DMS153 treated with DMSO at 0.1 percent for 48 hours (cell line): ENCODE measurements at regions not wholly inside any gene's neighbourhood (a gene's known extent, or its start where the extent isn't known, plus 50 kb on each side); places are given as distances from the start of the nearest gene placed in this dataset.
"Not testable (repeated sequence)": the region's sequence is repeated elsewhere in the genome, so short reads cannot be mapped to it uniquely, and the experiment has no call there.

Experiments used
- DNase-seq: peaks from one replicate; lab custom pipeline; 2025; ENCODE audit not compliant: unreplicated experiment; lab: John Stamatoyannopoulos, UW

DNA sequence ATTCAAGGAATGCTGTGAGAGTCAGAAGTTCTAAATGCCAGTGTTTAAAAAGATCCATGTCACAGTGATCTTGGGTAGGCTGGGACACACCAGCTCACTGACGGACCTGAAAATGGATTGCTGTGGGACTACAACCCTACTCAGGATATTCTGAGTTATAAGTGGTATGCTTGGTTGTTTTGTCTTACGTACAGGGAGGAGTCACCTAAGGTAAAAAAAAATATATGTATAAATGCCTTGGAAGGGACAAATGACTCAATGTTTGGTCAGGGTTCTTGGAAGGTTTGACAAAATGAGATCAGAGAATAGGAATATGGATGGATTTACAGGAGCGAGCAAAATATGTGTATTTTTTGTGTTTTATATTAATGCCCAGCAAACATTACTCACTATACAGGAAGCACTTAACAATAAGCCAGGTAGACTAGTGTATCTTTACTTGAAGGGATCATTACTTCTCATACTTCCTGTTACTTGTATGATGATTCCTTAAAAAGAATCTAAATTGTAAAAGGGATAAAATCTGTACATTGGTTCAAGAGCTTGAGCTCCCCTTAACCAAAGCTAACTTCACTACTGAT, 767.3 kb downstream of the GBE1 start:
- no peak for DNase-seq

DNA sequence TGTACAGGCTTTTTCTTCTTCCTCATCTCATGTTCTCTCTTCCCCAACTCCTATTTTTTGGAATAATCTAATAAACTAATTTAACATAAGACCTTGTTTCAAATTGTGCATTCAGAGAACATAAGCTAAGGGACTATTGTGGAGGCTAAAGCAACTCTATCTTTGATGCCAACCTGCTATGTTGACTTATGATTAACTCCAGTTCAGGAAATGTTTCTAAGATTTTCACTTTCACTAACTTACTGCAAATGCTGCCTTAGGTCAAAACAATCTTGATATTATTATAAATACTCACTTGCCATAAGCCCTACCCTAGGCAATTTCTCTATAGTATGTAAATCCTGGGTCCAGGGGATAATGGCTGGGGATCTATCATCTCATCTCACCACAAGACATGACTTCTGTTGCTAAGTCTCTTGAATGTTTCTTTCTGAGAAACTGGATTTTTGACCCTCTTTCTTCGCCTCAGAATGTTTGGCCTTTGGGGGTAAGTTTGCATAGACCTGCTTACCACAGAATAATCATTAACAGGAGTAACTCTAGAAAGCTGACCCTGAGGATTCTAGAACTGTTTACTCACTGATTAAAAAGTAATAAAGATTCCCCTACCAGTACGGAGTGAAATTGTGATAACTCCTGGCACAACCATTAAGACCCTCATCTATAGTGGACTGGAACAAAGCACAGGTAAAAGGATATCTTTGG, 768.1 kb downstream of the GBE1 start:
- DNase-seq: no peak

DNA sequence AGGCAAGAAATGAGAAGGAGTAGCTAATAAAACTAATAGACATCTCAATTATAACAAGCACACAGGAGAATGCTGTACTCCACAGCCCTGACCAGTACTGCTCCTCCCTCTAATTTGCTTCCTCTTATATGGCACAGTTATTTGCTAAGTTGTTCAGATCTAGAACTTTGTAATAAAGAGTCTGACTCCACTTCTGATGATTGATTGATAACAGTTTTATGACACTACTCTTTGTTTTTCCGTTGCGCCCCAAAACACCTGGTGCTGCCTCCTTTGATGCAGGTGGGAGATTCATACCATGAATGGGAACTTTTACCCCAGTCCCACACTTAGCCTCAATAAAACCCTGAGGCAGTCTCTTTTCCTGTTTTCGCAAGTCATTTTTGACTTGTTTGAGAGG, 777.7 kb downstream of the GBE1 start:
- no peak for DNase-seq

DNA sequence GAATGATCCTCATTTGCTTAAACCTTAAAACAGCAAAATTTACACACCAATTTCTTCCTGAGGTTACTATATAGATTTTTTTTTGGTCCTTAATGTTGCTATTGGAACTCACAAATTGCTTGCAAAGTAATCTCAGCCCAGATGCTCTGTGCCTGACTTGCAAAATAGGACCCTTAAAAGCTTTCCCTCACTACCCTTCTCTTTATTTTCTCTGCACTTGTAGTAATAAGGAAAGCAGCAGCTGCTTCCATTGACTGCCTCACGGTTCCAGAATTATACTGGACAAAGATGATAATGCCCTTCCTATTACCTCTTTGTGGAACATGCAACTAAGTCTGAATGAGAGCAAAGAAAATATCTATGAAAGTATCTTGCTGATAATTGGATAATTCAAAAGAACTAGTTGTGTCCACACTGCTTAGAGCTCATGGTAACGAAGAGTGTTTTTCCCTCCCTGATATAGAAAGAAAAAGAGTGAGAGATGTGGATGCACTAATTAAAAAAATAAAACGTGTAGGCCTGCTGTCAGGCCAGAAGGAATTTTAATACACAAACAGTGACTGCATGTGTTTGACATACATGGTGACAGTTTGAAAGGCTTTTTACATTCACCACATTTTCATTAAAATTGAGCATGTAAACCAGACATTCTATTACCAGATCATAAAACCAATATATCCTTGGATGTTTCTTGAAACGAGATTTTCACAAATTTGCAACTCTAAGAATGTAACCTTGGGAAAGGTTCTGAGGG, 783.1 kb downstream of the GBE1 start:
- no peak for DNase-seq

DNA sequence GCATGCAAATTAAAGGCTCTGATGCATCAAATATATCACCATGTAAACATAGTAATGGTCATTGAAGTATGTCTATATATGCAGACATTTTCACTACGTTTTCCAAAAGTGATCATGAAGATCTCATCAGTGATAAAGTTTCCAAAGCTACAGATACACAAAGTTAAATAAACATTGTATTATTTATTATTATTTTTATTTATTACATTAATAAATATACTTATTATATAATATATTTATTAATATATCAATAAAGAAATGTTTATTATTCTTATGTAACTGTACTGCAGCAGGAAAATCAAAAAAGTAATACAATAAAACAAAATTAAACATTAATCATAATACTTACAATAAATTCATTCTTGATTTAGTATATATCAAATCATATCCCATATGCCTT, 791.2 kb downstream of the GBE1 start:
- DNase-seq: no peak

DNA sequence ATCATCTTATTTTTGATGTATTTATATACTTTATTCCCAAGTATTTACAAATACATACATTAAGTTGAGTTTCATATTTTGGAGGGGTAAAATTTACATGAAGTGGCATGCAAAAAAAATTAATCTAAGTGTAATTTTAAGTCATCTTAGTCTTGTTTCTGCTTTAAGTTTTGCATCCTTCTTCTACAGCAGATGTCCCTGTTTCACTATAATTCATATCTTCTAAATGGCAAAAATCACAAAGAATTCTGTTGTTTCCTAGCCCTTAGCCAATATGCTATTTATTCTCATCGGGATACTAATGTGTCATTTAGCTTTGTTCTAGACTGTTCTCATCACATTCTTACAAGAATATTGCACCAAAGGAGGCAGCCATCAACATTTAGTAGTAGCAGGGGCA, 831.9 kb downstream of the GBE1 start:
- no peak for DNase-seq

DNA sequence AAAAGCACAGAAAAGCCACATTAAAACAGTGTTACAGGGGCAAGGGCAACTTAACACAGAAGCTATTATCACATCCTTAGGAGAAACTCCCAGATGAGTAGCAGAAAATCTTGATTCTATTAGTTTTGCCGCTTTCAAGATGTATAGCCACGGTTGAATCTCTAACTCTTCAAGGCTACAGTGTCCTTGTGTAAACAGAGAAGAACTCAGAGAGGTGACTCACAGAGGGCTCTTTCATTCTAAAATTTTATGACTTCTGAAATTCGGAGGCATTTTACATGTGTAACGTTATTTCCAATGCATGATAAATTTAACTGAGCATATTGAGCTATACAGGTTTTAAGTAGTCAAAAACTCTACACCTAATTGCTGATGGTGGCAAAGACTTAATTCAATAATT, 846.6 kb downstream of the GBE1 start:
- no peak for DNase-seq

DNA sequence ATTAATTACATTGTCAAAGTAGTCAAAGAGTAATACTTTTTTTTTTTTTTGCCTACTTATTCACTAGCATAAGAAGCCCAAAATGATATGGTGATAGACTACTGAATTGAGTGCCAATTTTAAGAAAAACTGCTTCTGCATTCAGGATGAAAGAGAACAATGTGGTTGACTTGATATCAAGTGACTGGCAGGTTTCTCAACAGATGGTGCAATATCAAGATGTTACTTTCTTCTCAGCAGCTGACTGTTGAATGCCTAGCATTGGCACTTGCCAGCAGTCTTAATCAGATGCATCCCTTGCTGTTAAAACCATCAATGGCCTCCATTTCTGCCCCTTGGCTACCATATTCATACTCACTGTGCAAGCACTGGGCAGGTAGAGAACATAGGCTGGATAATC, 863.2 kb downstream of the GBE1 start:
- no peak for DNase-seq

DNA sequence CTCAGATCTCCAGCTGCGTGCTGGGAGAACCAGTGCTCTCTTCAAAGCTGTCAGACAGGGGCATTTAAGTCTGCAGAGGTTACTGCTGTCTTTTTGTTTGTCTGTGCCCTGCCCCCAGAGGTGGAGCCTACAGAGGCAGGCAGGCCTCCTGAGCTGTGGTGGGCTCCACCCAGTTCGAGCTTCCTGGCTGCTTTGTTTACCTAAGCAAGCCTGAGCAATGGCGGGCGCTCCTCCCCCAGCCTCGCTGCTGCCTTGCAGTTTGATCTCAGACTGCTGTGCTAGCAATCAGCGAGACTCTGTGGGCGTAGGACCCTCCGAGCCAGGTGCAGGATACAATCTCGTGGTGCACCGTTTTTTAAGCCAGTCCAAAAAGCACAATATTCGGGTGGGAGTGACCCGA, 864.4 kb downstream of the GBE1 start:
- DNase-seq: not testable (repeated sequence)

DNA sequence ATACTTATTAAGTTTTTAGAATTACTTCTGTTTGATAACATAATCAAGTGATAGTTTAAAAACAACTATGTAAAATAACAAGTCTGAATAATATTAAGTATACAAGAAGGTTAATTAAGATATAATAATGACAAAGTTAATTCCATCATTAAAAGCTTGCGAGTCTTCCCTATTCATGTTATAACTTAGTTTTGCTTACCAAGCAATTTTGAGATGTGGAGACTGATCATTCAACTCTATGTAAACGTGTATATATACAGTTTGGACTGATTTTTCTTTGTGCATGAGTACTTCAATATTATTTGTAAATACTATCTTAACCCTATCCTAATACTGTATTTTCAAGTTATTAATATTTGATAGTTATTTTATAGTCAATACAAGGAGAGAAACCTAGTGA, 870.9 kb downstream of the GBE1 start:
- no peak for DNase-seq

DNA sequence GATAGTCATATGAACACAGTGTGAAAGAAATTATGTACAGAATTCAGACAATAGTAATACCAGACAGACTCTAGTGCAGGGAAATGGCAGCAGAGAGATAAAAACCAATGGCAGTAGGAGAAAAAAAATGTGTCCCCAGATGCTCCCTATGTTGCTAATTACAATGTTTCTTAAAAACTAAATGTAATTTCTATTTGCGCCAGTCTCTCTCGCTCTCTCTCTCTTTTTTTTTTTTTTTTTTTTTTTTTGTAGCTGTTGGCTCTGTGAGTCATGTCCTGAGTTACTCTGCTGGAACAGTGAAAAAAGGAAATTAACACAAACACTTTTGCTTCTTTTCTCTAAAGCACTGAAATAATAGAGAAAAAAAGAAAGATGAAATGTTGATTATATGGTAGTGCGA, 871.9 kb downstream of the GBE1 start:
- no peak for DNase-seq

DNA sequence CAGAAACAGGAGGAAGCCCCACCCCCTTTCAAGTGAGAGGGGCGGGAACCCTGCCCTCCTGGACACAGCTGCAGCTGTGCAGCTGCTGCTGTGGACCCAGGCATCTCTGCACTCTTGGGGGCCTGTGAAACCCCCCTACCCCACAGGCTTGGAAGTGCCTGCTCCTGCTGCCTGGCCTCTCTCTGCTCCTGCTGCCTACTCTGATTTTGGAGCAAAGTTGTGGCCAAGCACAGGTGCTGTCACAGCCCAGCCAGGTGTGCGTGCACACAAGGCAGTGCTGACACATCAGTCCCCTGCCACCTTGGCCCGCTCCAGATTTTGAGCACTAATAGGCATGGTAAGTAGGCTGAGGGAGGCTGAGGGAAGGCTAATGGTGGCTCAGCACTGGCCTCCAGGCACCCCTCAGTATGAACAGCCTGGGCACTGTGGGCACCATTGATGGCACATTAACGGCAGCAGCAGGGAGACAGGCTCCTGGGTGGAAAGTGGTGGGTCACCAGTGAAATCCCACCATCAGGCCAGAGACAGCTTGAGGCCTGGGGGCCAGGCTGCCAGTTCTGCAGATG, 890.9 kb downstream of the GBE1 start:
- DNase-seq: no peak

DNA sequence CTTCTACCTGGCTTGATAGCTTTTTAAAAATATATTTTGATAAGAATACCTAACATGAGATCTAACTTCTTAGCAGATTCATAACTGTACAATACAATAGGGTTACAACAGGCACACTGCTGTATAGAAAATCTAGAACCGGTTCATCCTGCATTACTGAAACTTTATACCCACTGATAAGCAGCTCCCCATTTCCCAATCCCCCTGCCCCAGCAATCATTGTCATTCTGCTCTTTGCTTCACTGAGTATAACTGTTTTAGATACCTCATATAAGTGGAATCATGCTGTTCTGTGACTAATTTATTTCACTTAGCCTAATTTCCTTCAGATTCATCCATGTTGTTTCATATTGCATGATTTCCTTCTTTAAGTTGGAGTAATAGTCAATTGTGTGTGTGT, 906.0 kb downstream of the GBE1 start:
- DNase-seq: no peak

DNA sequence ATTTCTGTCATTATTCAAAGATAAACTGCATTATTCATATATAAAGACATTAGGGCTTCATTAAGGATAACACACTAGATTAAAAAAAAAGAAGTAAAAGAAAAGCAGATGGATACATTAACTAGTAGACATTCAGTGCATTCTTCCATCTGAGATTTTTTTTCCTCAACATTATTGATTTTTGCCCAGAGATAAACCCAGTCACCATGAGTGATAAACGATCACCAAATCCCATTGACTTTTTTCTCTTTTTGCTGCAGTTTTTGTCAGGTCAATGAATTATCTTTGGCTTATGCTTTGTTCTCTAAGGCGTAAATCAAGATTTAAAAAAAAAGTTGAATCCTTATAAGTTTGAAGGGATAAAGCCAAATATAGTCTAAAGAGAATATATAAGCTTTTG, 925.0 kb downstream of the GBE1 start:
- DNase-seq: no peak

DNA sequence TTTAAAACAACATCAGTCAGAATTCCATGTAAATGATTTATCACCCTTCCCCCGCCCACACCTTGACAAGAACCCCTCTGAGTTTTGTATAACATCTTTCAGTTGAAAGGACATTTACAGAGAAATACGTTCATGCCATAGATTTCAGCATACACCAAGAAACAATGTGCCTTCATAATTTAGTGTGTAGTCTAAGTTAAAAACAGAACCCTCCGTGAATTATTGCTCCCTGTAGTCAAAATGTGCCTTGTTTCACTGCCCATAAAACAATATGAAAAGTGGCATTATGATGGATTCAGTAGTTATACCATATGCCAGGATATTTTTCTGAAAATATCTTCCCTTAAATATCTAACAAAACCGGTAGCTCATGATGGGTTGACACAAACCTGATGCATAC, 953.9 kb downstream of the GBE1 start:
- no peak for DNase-seq

DNA sequence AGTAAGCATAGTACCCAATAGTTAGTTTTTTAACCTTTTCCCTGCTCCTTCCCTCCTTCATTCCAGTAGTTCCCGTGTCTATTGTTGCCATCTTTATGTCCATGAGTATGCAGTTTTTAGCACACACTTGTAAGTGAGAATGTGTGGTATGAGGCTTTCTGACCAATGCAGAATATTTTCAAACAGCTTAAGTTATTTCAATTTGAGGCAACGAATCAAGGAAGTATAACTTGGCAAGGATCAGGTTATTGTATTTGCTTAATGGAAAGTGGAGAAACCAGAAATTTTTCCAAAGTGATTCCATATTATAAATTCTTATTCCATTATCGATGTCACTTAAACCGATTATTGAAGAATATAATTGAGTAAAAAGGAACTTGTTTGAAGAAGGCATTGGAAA, 954.8 kb downstream of the GBE1 start:
- no peak for DNase-seq

DNA sequence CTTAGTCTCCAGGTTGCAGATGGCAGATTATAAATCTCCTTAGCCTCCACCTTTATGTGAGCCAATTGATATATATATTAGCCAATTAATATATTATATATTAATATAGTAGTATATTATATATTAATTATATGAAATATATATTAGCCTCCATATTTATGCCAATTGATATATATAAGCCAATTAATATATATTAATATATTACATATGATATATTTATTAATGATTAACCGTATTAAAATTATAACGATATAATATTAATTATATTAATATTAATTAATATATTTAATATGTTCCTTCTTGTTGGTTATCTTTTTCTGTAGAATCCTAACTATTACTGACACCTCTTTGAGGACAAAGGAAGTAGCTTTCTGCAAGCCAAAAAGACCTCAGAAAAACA, 972.5 kb downstream of the GBE1 start:
- DNase-seq: no peak

DNA sequence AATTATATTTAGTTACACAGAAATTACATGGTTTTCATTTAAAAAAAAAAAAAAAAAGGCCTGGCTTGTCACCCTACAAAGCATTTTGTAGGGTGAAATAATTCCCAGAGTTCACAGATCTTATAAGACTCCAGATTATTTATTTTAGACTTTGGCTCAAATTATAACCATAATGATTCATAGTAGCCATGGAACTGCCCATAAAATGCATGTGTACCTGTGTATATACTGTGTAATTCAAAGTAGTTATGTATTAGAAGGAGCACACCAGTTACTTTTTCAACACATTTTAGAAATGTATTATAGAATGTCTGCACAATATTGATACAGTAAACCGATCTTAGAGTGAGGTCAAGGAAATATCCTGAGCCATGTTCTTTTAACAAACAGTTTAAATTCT, 975.6 kb downstream of the GBE1 start:
- DNase-seq: no peak

DNA sequence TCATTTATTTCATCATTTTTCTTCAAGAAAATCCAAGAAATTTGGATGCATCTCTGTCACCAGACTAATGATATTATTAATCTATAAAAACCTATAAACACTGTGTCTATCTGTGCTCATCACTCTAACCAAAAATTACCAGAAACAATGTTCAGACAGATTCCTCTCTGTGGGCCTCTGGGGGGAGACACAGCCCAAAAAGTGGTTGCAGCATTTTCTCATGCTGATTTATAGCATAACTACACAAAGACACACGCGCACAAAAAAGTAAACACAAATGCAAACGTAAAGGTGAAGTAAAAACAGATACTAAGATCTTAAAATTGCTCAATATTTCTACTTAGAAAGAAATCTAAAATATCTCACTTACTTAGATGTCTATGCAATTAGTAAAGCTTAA, 976.0 kb downstream of the GBE1 start:
- DNase-seq: no peak

DNA sequence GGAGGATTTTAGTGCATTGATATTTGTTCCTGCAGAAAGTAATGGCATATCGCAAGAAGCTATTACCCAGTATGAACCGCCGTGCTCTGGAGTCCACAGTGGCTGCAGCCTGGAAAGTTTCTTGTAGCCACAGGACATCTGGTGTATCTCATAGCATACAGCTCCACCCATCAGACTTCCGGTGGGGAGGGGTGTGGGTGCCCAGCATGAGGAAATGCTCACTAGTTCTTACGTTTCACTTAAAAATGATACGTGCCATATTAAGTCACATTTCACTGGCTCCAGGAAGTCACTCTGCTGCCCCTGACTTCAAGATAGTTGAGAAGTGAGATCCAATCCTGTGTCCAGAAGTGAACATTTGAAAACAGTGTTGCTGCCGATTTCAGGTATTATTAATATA, 990.4 kb downstream of the GBE1 start:
- DNase-seq: no peak

DNA sequence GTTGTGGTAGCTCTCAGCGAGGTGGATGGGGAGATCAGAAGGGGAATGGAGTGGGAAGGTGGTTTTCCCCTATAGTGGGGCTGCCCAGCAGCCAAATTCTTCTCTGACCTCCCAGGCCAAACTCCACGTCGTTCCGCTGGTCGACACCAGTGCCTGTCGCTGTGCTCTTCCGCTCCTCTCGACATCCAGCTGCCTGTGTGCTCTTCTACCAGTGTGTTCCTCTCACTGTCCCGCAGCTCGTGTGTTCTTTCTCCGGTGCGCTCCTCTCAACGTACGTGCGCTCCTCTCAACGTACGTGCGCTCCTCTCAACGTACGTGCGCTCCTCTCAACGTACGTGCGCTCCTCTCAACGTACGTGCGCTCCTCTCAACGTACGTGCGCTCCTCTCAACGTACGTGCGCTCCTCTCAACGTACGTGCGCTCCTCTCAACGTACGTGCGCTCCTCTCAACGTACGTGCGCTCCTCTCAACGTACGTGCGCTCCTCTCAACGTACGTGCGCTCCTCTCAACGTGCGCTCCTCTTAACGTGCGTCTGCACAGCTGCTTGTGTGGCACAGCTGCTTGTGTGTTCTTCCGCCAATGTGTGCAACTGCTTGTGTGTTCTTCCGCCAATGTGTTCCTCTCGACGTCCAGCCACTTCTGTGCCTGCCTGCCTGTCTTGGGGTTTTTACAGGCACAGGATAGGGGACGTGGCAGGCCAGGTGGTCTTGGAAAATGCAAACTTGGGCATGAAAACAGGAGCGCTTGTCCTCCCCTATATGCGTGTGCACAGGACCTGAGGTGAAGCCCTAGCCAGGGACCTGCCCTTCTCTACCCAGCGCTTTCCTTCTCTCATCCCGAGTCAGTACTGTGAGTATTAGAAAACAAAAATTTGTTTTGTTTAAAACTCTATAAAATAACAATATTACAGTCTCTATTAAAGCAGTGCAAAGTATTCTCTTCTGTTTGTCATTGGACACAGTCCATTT, 991.1 kb downstream of the GBE1 start:
- no peak for DNase-seq
